ENCODE measurements at regions not wholly inside any gene's neighbourhood (a gene's known extent, or its start where the extent isn't known, plus 50 kb on each side); places are given as distances from the start of the nearest gene placed in this dataset.

- ATAC-seq (ENCODE audit: insufficient read depth, low read depth) (no peak), DNase-seq (no peak)
- TF ChIP-seq EZH2 (IDR thresholded peaks at IDR 0.05; ENCODE audit: borderline replicate concordance, low read depth, low read length, severe bottlenecking), result no peak
- no peak for TF ChIP-seq CTCF (IDR thresholded peaks at IDR 0.05; ENCODE audit: borderline replicate concordance, extremely low read depth, low read length, poor library complexity, severe bottlenecking)
- H2AFZ ChIP-seq (ENCODE audit: low read depth, low read length), result no peak overlapping the region
- no peaks in the 10 kb centered on the region for H3K4me1 ChIP-seq (ENCODE audit: insufficient read depth, low read length)
- H3K9me3 ChIP-seq (ENCODE audit: insufficient read depth, low read length, severe bottlenecking), result no peaks in the 10 kb centered on the region
- no peak overlapping the region for H3K27ac ChIP-seq (ENCODE audit: low read length)
- no peaks in the 10 kb centered on the region for H3K79me2 ChIP-seq (ENCODE audit: insufficient read depth, low read length)
- no peak overlapping the region for H3K9ac ChIP-seq (ENCODE audit: low read depth, low read length)
- H3K36me3 ChIP-seq (ENCODE audit: insufficient read depth, low read length), result no peaks in the 10 kb centered on the region
- H3K27me3 ChIP-seq (ENCODE audit: insufficient read depth, low read length, poor library complexity), result no peaks in the 10 kb centered on the region
- H4K20me1 ChIP-seq (ENCODE audit: insufficient read depth, low read length), result no peaks in the 10 kb centered on the region
- no peak overlapping the region for H3K4me2 ChIP-seq (ENCODE audit: insufficient read depth, low read length)
- H3K4me3 ChIP-seq (ENCODE audit: low read depth in 1 of 2, low read length in 2 of 2), result no peak overlapping the region
These were observed 755.2 kb upstream of the ADAMTS5 start for GRCh38 chr21:27722095-27722494.

GRCh38 chr21:27721675-27722074 lies 754.8 kb upstream of the ADAMTS5 start:
- Histone ChIP-seq H3K27me3 (ENCODE audit: insufficient read depth, low read length, poor library complexity) (no peaks in the 10 kb centered on the region), H3K9ac (ENCODE audit: low read depth, low read length) (no peak overlapping the region), H3K9me3 (ENCODE audit: insufficient read depth, low read length, severe bottlenecking) (no peaks in the 10 kb centered on the region), H3K36me3 (ENCODE audit: insufficient read depth, low read length) (no peaks in the 10 kb centered on the region), H2AFZ (ENCODE audit: low read depth, low read length) (no peak overlapping the region), H3K4me3 (ENCODE audit: low read depth in 1 of 2, low read length in 2 of 2) (no peak overlapping the region), H3K79me2 (ENCODE audit: insufficient read depth, low read length) (no peaks in the 10 kb centered on the region), H3K4me2 (ENCODE audit: insufficient read depth, low read length) (no peak overlapping the region), H4K20me1 (ENCODE audit: insufficient read depth, low read length) (no peaks in the 10 kb centered on the region), H3K4me1 (ENCODE audit: insufficient read depth, low read length) (no peaks in the 10 kb centered on the region), H3K27ac (ENCODE audit: low read length) (no peak overlapping the region)
- TF ChIP-seq EZH2 (IDR thresholded peaks at IDR 0.05; ENCODE audit: borderline replicate concordance, low read depth, low read length, severe bottlenecking), result no peak
- no peak for TF ChIP-seq CTCF (IDR thresholded peaks at IDR 0.05; ENCODE audit: borderline replicate concordance, extremely low read depth, low read length, poor library complexity, severe bottlenecking)
- no peak for DNase-seq
- no peak for ATAC-seq (ENCODE audit: insufficient read depth, low read depth)

- no peak overlapping the region for H3K4me3 ChIP-seq (ENCODE audit: low read depth in 1 of 2, low read length in 2 of 2)
- H3K9ac ChIP-seq (ENCODE audit: low read depth, low read length), result no peak overlapping the region
- H3K36me3 ChIP-seq (ENCODE audit: insufficient read depth, low read length), result no peaks in the 10 kb centered on the region
- H3K9me3 ChIP-seq (ENCODE audit: insufficient read depth, low read length, severe bottlenecking), result no peaks in the 10 kb centered on the region
- ATAC-seq (ENCODE audit: insufficient read depth, low read depth) (no peak), DNase-seq (no peak)
- no peaks in the 10 kb centered on the region for H4K20me1 ChIP-seq (ENCODE audit: insufficient read depth, low read length)
- TF ChIP-seq CTCF (IDR thresholded peaks at IDR 0.05; ENCODE audit: borderline replicate concordance, extremely low read depth, low read length, poor library complexity, severe bottlenecking) (no peak), EZH2 (IDR thresholded peaks at IDR 0.05; ENCODE audit: borderline replicate concordance, low read depth, low read length, severe bottlenecking) (no peak)
- no peaks in the 10 kb centered on the region for H3K79me2 ChIP-seq (ENCODE audit: insufficient read depth, low read length)
- no peak overlapping the region for H3K27ac ChIP-seq (ENCODE audit: low read length)
- H2AFZ ChIP-seq (ENCODE audit: low read depth, low read length), result no peak overlapping the region
- H3K4me1 ChIP-seq (ENCODE audit: insufficient read depth, low read length), result no peaks in the 10 kb centered on the region
- no peaks in the 10 kb centered on the region for H3K27me3 ChIP-seq (ENCODE audit: insufficient read depth, low read length, poor library complexity)
- H3K4me2 ChIP-seq (ENCODE audit: insufficient read depth, low read length), result no peak overlapping the region
These were observed 752.3 kb upstream of the ADAMTS5 start for GRCh38 chr21:27719226-27719625.

- no peaks in the 10 kb centered on the region for H3K79me2 ChIP-seq (ENCODE audit: insufficient read depth, low read length)
- no peak overlapping the region for H2AFZ ChIP-seq (ENCODE audit: low read depth, low read length)
- ATAC-seq (ENCODE audit: insufficient read depth, low read depth) (no peak), DNase-seq (no peak)
- H3K4me2 ChIP-seq (ENCODE audit: insufficient read depth, low read length), result no peak overlapping the region
- H3K27me3 ChIP-seq (ENCODE audit: insufficient read depth, low read length, poor library complexity), result no peaks in the 10 kb centered on the region
- no peaks in the 10 kb centered on the region for H4K20me1 ChIP-seq (ENCODE audit: insufficient read depth, low read length)
- H3K4me1 ChIP-seq (ENCODE audit: insufficient read depth, low read length), result no peaks in the 10 kb centered on the region
- H3K9me3 ChIP-seq (ENCODE audit: insufficient read depth, low read length, severe bottlenecking), result no peaks in the 10 kb centered on the region
- no peak overlapping the region for H3K27ac ChIP-seq (ENCODE audit: low read length)
- no peak overlapping the region for H3K4me3 ChIP-seq (ENCODE audit: low read depth in 1 of 2, low read length in 2 of 2)
- TF ChIP-seq EZH2 (IDR thresholded peaks at IDR 0.05; ENCODE audit: borderline replicate concordance, low read depth, low read length, severe bottlenecking) (no peak), CTCF (IDR thresholded peaks at IDR 0.05; ENCODE audit: borderline replicate concordance, extremely low read depth, low read length, poor library complexity, severe bottlenecking) (no peak)
- H3K36me3 ChIP-seq (ENCODE audit: insufficient read depth, low read length), result no peaks in the 10 kb centered on the region
- no peak overlapping the region for H3K9ac ChIP-seq (ENCODE audit: low read depth, low read length)
These were observed 748.2 kb upstream of the ADAMTS5 start for GRCh38 chr21:27715131-27715530.
